HepG2 (cell line): ENCODE measurements at regions not wholly inside any gene's neighbourhood (a gene's known extent, or its start where the extent isn't known, plus 50 kb on each side); places are given as distances from the start of the nearest gene placed in this dataset.
A peak's percentile ranks its signal among the peaks of the same experiment; 100 is the strongest.

Source experiments
- ATAC-seq: fragments of 200-7000 bp; cut with Tn5 transposase; 3 replicates; pipeline ENCODE4 v1.9.1; 2020; ENCODE audit warnings: mild to moderate bottlenecking, moderate library complexity
- BruUV-seq: library from RNA; stranded (reverse); fragments of 400-500 nt; replicated peaks from 2 replicates; lab custom pipeline; 2021; lab: Mats Ljungman, UMichigan
- CTCF ChIA-PET: fragments of 300-600 bp; formaldehyde crosslinking; extraction: SDS; loops from one replicate; lab custom pipeline; 2021; ENCODE audit warnings: low total read pairs, inconsistent platforms, low intra/inter-chr PET ratio; lab: Yijun Ruan, JAX
- POLR2A ChIA-PET: fragments of 350-600 bp; sonication (Branson Sonifier 250); formaldehyde crosslinking; loops from one replicate; lab custom pipeline; 2020; ENCODE audit warnings: antibody characterized with exemption, inconsistent platforms; lab: Yijun Ruan, JAX
- DNase-seq: peaks from one replicate; pipeline ENCODE4 v3.0.0-alpha.2; 2015; ENCODE audit warnings: low spot score
- FAIRE-seq: peaks from 3 replicates; lab custom pipeline; 2011; peaks lifted over from hg19 to GRCh38; lab: Jason Lieb, UNC
- H2AFZ ChIP-seq: one replicate; pipeline ENCODE4 v1.6.1; 2011; ENCODE audit warnings: low read length, inconsistent platforms
- H3K27ac ChIP-seq: fragments of 300-600 bp; 3 replicates; pipeline ENCODE4 v1.8.0; 2011; ENCODE audit warnings: mixed run types, mild to moderate bottlenecking, mixed read lengths, low read length, inconsistent platforms; ENCODE audit not compliant: insufficient read depth; ENCODE audit errors: extremely low read length
- H3K27me3 ChIP-seq, 2 experiments: fragments of 200-600 bp in 1 of 2; 2 replicates in 1 of 2; 3 replicates in 1 of 2; pipeline versions ENCODE4 v1.6.0 to v1.8.0; 2011; ENCODE audit warnings: low read length in 2 of 2, mild to moderate bottlenecking in 2 of 2, moderate library complexity in 2 of 2, inconsistent platforms in 1 of 2; ENCODE audit not compliant: insufficient read depth in 2 of 2, control insufficient read depth in 1 of 2
- H3K36me3 ChIP-seq, 2 experiments: fragments of 200-600 bp in 1 of 2; replicated peaks in 1 of 2; 2 replicates in 1 of 2; 3 replicates in 1 of 2; pipeline versions ENCODE4 v1.5.1 to v1.8.0; 2011; ENCODE audit warnings: low read length in 2 of 2, inconsistent platforms in 1 of 2; ENCODE audit not compliant: insufficient read depth in 2 of 2, control insufficient read depth in 1 of 2
- H3K4me1 ChIP-seq: 2 replicates; pipeline ENCODE4 v1.5.1; 2012; ENCODE audit warnings: low read length, inconsistent platforms; ENCODE audit not compliant: insufficient read depth
- H3K4me2 ChIP-seq: 2 replicates; pipeline ENCODE4 v1.6.0; 2011; ENCODE audit warnings: low read depth, low read length, inconsistent platforms
- H3K4me3 ChIP-seq, 3 experiments: fragments of 200-600 bp in 1 of 3; sonication (generic), shearing (Covaris generic) in 1 of 3; replicated peaks in 1 of 3; 2 replicates each; pipeline ENCODE4 v1.5.1; 2011 to 2016; ENCODE audit warnings: low read length in 3 of 3, inconsistent platforms in 2 of 3, low read depth in 2 of 3, mild to moderate bottlenecking in 2 of 3, control low read depth in 1 of 3, mixed read lengths in 1 of 3; ENCODE audit not compliant: insufficient read depth in 1 of 3
- H3K79me2 ChIP-seq: one replicate; pipeline ENCODE4 v1.6.1; 2011; ENCODE audit warnings: low read length, inconsistent platforms; ENCODE audit not compliant: insufficient read depth
- H3K9ac ChIP-seq: 2 replicates; pipeline ENCODE4 v1.6.0; 2011; ENCODE audit warnings: mild to moderate bottlenecking, low read depth, low read length, inconsistent platforms; ENCODE audit not compliant: insufficient read depth
- H3K9me3 ChIP-seq: 2 replicates; pipeline ENCODE4 v1.5.1; 2012; ENCODE audit warnings: mild to moderate bottlenecking, low read length
- H4K20me1 ChIP-seq: 2 replicates; pipeline ENCODE4 v1.6.0; 2011; ENCODE audit warnings: inconsistent platforms, mild to moderate bottlenecking, low read length, moderate library complexity; ENCODE audit not compliant: insufficient read depth
- CENPT ChIP-seq: sonication (generic); formaldehyde crosslinking; IDR thresholded peaks from 2 replicates; pipeline ENCODE4 v1.8.0; 2022; ENCODE audit warnings: low read depth, mild to moderate bottlenecking, moderate library complexity, missing genetic modification reagents
- HBP1 ChIP-seq: IDR thresholded peaks from 2 replicates; pipeline ENCODE4 v1.6.1; 2016; ENCODE audit warnings: low read depth, control low read depth
- HNRNPLL ChIP-seq: fragments of 200-400 bp; formaldehyde crosslinking; IDR thresholded peaks from 2 replicates; pipeline ENCODE4 v1.6.1; 2017; ENCODE audit warnings: mild to moderate bottlenecking, low read depth, low read length; ENCODE audit not compliant: poor library complexity, severe bottlenecking
- TFDP1 ChIP-seq: IDR thresholded peaks from 2 replicates; pipeline ENCODE4 v1.6.1; 2016; ENCODE audit warnings: missing compliant biosample characterization, missing genetic modification reagents, borderline replicate concordance
- ZFP36 ChIP-seq: fragments of 150-350 bp; IDR thresholded peaks from 2 replicates; pipeline ENCODE4 v1.6.1; 2018; ENCODE audit warnings: borderline replicate concordance, low read length, low read depth; ENCODE audit not compliant: partially characterized antibody
- WGBS: methylation state at CpG from one replicate; pipeline ENCODE4 v1.1.6; 2017; ENCODE audit warnings: low lambda C conversion rate; 5-methylcytosine and 5-hydroxymethylcytosine counted together
- in situ Hi-C: cut with HindIII; loops from 2 replicates; pipeline ENCODE4 v1.10.0; 2017; ENCODE audit warnings: low pct_unique_long_range_greater_than_20kb; ENCODE audit not compliant: extremely low pct_ligation_motif_present
- intact Hi-C: fragments of 100-400 bp; cut with micrococcal nuclease; formaldehyde crosslinking; loops from one replicate; pipeline ENCODE4 v1.10.0; 2022; ENCODE audit not compliant: unreplicated experiment

GRCh38 chr6:8278562-8278961, 156.8 kb downstream of the SLC35B3 start:
- no peak for FAIRE-seq
- Histone ChIP-seq H3K27me3 (peaks cover 2 to 3% of the 10 kb centered on the region in 2 experiments; a peak in 3 of 5 replicates), H3K9me3 (no peaks in the 10 kb centered on the region), H2AFZ (no peak overlapping the region), H4K20me1 (no peaks in the 10 kb centered on the region), H3K79me2 (no peaks in the 10 kb centered on the region), H3K36me3 (no peaks in the 10 kb centered on the region), H3K4me3 (no peak overlapping the region), H3K4me2 (no peak overlapping the region), H3K27ac (no peak overlapping the region), H3K4me1 (no peaks in the 10 kb centered on the region), H3K9ac (no peak overlapping the region)
- no peak for DNase-seq
- intact Hi-C loops (no loop called here), in situ Hi-C loops (no loop called here)
- no TSS peak for BruUV-seq
- WGBS: 16% methylated on average over 8 of the region's 8 CpGs
- ChIA-PET POLR2A (no interaction called here), CTCF (no interaction called here)
- ATAC-seq: no peak
- TF ChIP-seq TFDP1 (CRISPR knock-in tag): no peak
- TF ChIP-seq HBP1: no peak
- no peak for TF ChIP-seq CENPT (CRISPR knock-in tag)

- in situ Hi-C loops: no loop called here
- FAIRE-seq: no peak
Measured at GRCh38 chr6:8277769-8278168, 157.6 kb downstream of the SLC35B3 start.

More at GRCh38 chr6:8277769-8278168, 157.6 kb downstream of the SLC35B3 start:
- H3K4me1 ChIP-seq: no peaks in the 10 kb centered on the region
- no peak overlapping the region for H3K27ac ChIP-seq
- no peaks in the 10 kb centered on the region for H4K20me1 ChIP-seq
- H3K9ac ChIP-seq: no peak overlapping the region
- no peak for ATAC-seq
- H3K27me3 ChIP-seq: peaks cover 2 to 3% of the 10 kb centered on the region in 2 experiments; a peak in 3 of 5 replicates
- TF ChIP-seq HNRNPLL: peak; percentile 18
- TF ChIP-seq ZFP36: no peak
- intact Hi-C loops: no loop called here
- no peak overlapping the region for H3K4me2 ChIP-seq
- POLR2A ChIA-PET: no interaction called here
- no peak overlapping the region for H2AFZ ChIP-seq
- no peaks in the 10 kb centered on the region for H3K79me2 ChIP-seq
- CTCF ChIA-PET: no interaction called here
- no peak overlapping the region for H3K4me3 ChIP-seq
- no peaks in the 10 kb centered on the region for H3K36me3 ChIP-seq
- WGBS: 13% methylated on average over 7 of the region's 7 CpGs
- no peak for DNase-seq
- no TSS peak for BruUV-seq
- no peaks in the 10 kb centered on the region for H3K9me3 ChIP-seq
